IPS-20b (cell line): ENCODE measurements at regions not wholly inside any gene's neighbourhood (a gene's known extent, or its start where the extent isn't known, plus 50 kb on each side); places are given as distances from the start of the nearest gene placed in this dataset.

ENCODE experiments used
- H3K27ac ChIP-seq: one replicate; pipeline ENCODE4 v1.5.1; 2013; ENCODE audit warnings: low read length
- H3K27me3 ChIP-seq: 2 replicates; pipeline ENCODE4 v1.6.1; 2013; ENCODE audit warnings: mild to moderate bottlenecking, low read length, inconsistent platforms; ENCODE audit not compliant: insufficient read depth
- H3K36me3 ChIP-seq: 2 replicates; pipeline ENCODE4 v1.6.1; 2013; ENCODE audit warnings: low read depth, mild to moderate bottlenecking, inconsistent platforms, low read length, moderate library complexity; ENCODE audit not compliant: insufficient read depth
- H3K4me1 ChIP-seq: 2 replicates; pipeline ENCODE4 v1.6.1; 2013; ENCODE audit warnings: mild to moderate bottlenecking, control low read depth, inconsistent platforms, low read length, moderate library complexity; ENCODE audit not compliant: insufficient read depth
- H3K4me3 ChIP-seq: 2 replicates; pipeline ENCODE4 v1.5.1; 2013; ENCODE audit warnings: mild to moderate bottlenecking, low read length, inconsistent platforms
- H3K9ac ChIP-seq: 2 replicates; pipeline ENCODE4 v1.6.1; 2013; ENCODE audit warnings: low read depth, mild to moderate bottlenecking, inconsistent platforms, low read length, moderate library complexity
- H3K9me3 ChIP-seq: 2 replicates; pipeline ENCODE4 v1.6.1; 2013; ENCODE audit warnings: mild to moderate bottlenecking, low read depth, low read length, inconsistent platforms; ENCODE audit not compliant: insufficient read depth

DNA sequence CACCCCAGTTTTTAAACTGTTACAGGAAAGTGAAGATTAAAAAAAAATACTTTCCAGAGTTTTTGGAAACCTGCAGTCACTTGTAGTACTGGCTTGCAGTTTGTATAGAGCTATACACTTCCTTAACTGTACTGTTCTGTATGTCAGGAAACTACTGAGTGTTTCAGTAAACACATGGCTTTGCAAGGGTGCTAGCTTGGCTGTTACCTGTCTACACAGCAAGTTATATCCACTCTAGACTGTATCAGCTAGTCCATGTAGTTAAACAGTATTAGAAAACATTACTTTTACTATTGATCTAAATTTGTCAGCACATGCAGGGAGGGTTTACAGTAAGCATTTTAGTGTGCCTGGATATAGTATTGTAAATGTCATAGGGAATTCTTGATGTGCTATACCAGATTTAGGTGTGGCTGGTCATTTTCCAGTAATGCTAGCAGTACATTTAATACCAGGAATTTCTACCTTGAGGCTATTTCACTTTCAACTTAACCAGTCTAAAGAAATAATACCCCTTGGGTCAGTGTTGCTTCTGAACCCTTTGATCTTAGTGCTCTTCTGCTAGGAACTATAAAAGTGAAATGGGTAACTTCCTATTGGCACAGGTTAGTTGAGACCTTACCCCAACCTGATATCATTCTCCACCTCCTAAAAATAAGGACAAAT is 192.3 kb upstream of the ANKRD50 start:
- no peaks in the 10 kb centered on the region for H3K27me3 ChIP-seq
- peaks cover 10% of the 10 kb centered on the region for H3K4me1 ChIP-seq
- no peaks in the 10 kb centered on the region for H3K36me3 ChIP-seq
- no peak overlapping the region for H3K4me3 ChIP-seq
- no peak overlapping the region for H3K9ac ChIP-seq
- H3K9me3 ChIP-seq, result no peaks in the 10 kb centered on the region
- no peak overlapping the region for H3K27ac ChIP-seq

GRCh38 chr4:124903995-124904722 is 191.6 kb upstream of the ANKRD50 start:
- no peak overlapping the region for H3K4me3 ChIP-seq
- H3K27ac ChIP-seq, result no peak overlapping the region
- H3K9me3 ChIP-seq, result no peaks in the 10 kb centered on the region
- H3K4me1 ChIP-seq, result peaks cover 10% of the 10 kb centered on the region
- H3K9ac ChIP-seq, result no peak overlapping the region
- H3K36me3 ChIP-seq, result no peaks in the 10 kb centered on the region
- no peaks in the 10 kb centered on the region for H3K27me3 ChIP-seq

DNA sequence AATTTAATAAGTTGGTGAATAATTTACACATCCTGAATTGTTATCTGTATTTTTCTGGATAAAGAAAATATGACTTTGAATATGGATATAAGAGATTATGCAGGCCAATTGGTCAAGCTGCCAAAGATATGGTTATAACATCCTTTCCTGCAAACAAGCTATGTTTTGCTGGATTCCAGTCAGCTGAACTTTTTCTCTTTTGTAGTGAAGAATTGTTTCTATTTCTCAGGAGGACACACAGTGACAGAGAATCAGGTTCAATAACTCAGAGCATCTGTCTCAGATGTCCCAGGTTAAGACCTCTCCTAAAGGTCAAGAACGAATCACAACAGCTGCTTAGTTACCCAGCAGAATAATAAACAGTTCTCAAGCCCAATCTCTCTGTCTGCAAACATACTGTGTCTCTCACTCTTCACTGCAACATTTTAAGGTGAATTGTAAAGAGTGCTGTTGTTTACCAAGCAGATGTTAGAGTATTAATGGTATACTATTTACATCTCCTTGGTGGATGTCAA is 189.5 kb upstream of the ANKRD50 start:
- Histone ChIP-seq H3K27me3 (no peaks in the 10 kb centered on the region), H3K9ac (no peak overlapping the region), H3K9me3 (no peaks in the 10 kb centered on the region), H3K4me3 (no peak overlapping the region), H3K36me3 (no peaks in the 10 kb centered on the region), H3K4me1 (peaks cover 10% of the 10 kb centered on the region), H3K27ac (no peak overlapping the region)

DNA sequence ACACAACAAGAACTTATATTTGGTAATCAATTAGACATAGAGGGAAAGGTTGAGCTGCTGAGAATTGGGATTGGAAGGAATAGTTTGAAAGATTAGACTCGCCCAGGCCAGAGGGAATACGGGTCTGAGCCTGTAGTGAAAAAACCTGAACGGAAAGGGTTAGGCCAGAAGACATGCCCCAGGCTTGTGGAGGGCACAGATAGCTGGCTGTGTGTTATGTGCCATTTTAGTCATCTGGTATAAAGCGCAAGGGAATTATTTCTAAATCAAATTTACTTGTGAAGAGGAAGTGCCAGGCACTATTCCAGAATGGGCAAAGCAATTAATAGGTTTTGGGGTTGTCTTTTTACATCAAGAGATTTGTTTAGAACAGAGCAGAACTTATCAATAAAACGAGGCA is 187.5 kb upstream of the ANKRD50 start:
- H3K27me3 ChIP-seq, result no peaks in the 10 kb centered on the region
- no peak overlapping the region for H3K4me3 ChIP-seq
- H3K36me3 ChIP-seq, result no peaks in the 10 kb centered on the region
- no peak overlapping the region for H3K27ac ChIP-seq
- no peaks in the 10 kb centered on the region for H3K9me3 ChIP-seq
- H3K4me1 ChIP-seq, result peaks cover 10% of the 10 kb centered on the region
- H3K9ac ChIP-seq, result no peak overlapping the region

- Histone ChIP-seq H3K4me1 (no peaks in the 10 kb centered on the region), H3K9me3 (no peaks in the 10 kb centered on the region), H3K27ac (no peak overlapping the region), H3K36me3 (no peaks in the 10 kb centered on the region), H3K4me3 (no peak overlapping the region), H3K27me3 (no peaks in the 10 kb centered on the region), H3K9ac (no peak overlapping the region)
Observed at GRCh38 chr4:124890522-124890921, 178.0 kb upstream of the ANKRD50 start.

GRCh38 chr4:124887739-124888138 is 175.2 kb upstream of the ANKRD50 start:
- no peak overlapping the region for H3K4me3 ChIP-seq
- H3K9me3 ChIP-seq, result no peaks in the 10 kb centered on the region
- H3K27ac ChIP-seq, result no peak overlapping the region
- H3K27me3 ChIP-seq, result no peaks in the 10 kb centered on the region
- H3K4me1 ChIP-seq, result peaks cover 4% of the 10 kb centered on the region; the same call in 1 of the 2 replicates
- no peaks in the 10 kb centered on the region for H3K36me3 ChIP-seq
- H3K9ac ChIP-seq, result no peak overlapping the region

GRCh38 chr4:124884316-124884715 is 171.8 kb upstream of the ANKRD50 start:
- Histone ChIP-seq H3K4me1 (peaks cover 4% of the 10 kb centered on the region; the same call in 1 of the 2 replicates), H3K9me3 (no peaks in the 10 kb centered on the region), H3K4me3 (no peak overlapping the region), H3K27ac (no peak overlapping the region), H3K36me3 (no peaks in the 10 kb centered on the region), H3K27me3 (no peaks in the 10 kb centered on the region), H3K9ac (no peak overlapping the region)

GRCh38 chr4:124883632-124884031 is 171.1 kb upstream of the ANKRD50 start:
- Histone ChIP-seq H3K9ac (no peak overlapping the region), H3K27ac (no peak overlapping the region), H3K36me3 (no peaks in the 10 kb centered on the region), H3K4me1 (peaks cover 4% of the 10 kb centered on the region; the same call in 1 of the 2 replicates), H3K27me3 (no peaks in the 10 kb centered on the region), H3K4me3 (no peak overlapping the region), H3K9me3 (no peaks in the 10 kb centered on the region)

GRCh38 chr4:124879195-124879594 is 166.7 kb upstream of the ANKRD50 start:
- Histone ChIP-seq H3K36me3 (no peaks in the 10 kb centered on the region), H3K4me3 (no peak overlapping the region), H3K27ac (no peak overlapping the region), H3K9ac (no peak overlapping the region), H3K9me3 (peaks cover 10% of the 10 kb centered on the region), H3K27me3 (no peaks in the 10 kb centered on the region), H3K4me1 (peaks cover 12% of the 10 kb centered on the region; the same call in 1 of the 2 replicates)

- Histone ChIP-seq H3K9ac (no peak overlapping the region), H3K4me1 (peaks cover 24% of the 10 kb centered on the region; the same call in 1 of the 2 replicates), H3K9me3 (peaks cover 10% of the 10 kb centered on the region), H3K27ac (no peak overlapping the region), H3K27me3 (no peaks in the 10 kb centered on the region), H3K4me3 (peak overlapping the region; percentile 49), H3K36me3 (no peaks in the 10 kb centered on the region)
Observed at GRCh38 chr4:124874172-124874450, 161.6 kb upstream of the ANKRD50 start.

- peak overlapping the region; percentile 68 for H3K27ac ChIP-seq
- no peaks in the 10 kb centered on the region for H3K36me3 ChIP-seq
- H3K27me3 ChIP-seq, result no peaks in the 10 kb centered on the region
- peaks cover 24% of the 10 kb centered on the region; the same call in 1 of the 2 replicates for H3K4me1 ChIP-seq
- peak overlapping the region; percentile 49; the same call in 1 of the 2 replicates for H3K4me3 ChIP-seq
- peaks cover 10% of the 10 kb centered on the region for H3K9me3 ChIP-seq
- peak overlapping the region; percentile 45; the same call in 1 of the 2 replicates for H3K9ac ChIP-seq
Observed at GRCh38 chr4:124873361-124874171, 161.0 kb upstream of the ANKRD50 start.
